ENCODE measurements at regions not wholly inside any gene's neighbourhood (a gene's known extent, or its start where the extent isn't known, plus 50 kb on each side); places are given as distances from the start of the nearest gene placed in this dataset.

- ChIA-PET CTCF (ENCODE audit: partially characterized antibody) (interaction anchor here (0.5 to 0.8 kb wide), 2 partner anchors 14 to 313 kb away, joined by 3 read pairs; no protein-coding TSS in a partner anchor), POLR2A (ENCODE audit: partially characterized antibody) (no interaction called here)
- Histone ChIP-seq H3K27me3 (replicated peaks in 1 of 4; ENCODE audit: control insufficient read depth in 3 of 4, extremely low read depth in 1 of 4, insufficient read depth in 3 of 4, low read length in 3 of 4) (no peaks in the 10 kb centered on the region), H2BK12ac (ENCODE audit: low read depth, low read length) (no peak overlapping the region), H3K4me1 (replicated peaks in 1 of 4; ENCODE audit: control insufficient read depth in 3 of 4, insufficient read depth in 4 of 4, low read length in 3 of 4) (no peaks in the 10 kb centered on the region), H4K8ac (ENCODE audit: extremely low read depth, insufficient read depth, low read length) (no peak overlapping the region), H3K23me2 (ENCODE audit: low read depth, low read length) (no peaks in the 10 kb centered on the region), H2AK5ac (ENCODE audit: low read depth, low read length) (no peak overlapping the region), H2BK5ac (ENCODE audit: low read depth, low read length) (no peak overlapping the region), H3K79me2 (ENCODE audit: control insufficient read depth in 1 of 2, insufficient read depth in 2 of 2, low read length in 2 of 2) (no peaks in the 10 kb centered on the region), H3K27ac (ENCODE audit: low read depth, low read length) (no peak overlapping the region), H2AFZ (ENCODE audit: low read length) (no peak overlapping the region), H4K5ac (ENCODE audit: insufficient read length, low read depth, low read length) (no peak overlapping the region), H3K23ac (ENCODE audit: insufficient read length) (no peak overlapping the region), H3K9ac (replicated peaks in 1 of 4; ENCODE audit: extremely low read depth in 1 of 4, low read depth in 3 of 4, low read length in 3 of 4) (no peak overlapping the region), H2BK20ac (ENCODE audit: low read length) (no peak overlapping the region), H2BK120ac (replicated peaks; ENCODE audit: low read depth, low read length) (no peak overlapping the region), H3K4me3 (ENCODE audit: extremely low read depth in 1 of 4, insufficient read depth in 2 of 4, low read depth in 3 of 4, low read length in 4 of 4) (no peak overlapping the region), H3K79me1 (ENCODE audit: low read depth, low read length) (peaks cover 2% of the 10 kb centered on the region; the same call in 1 of the 2 replicates), H3K9me3 (ENCODE audit: insufficient read depth in 2 of 2, low read depth in 1 of 2, low read length in 1 of 2) (no peaks in the 10 kb centered on the region; a peak in 1 of 4 replicates), H3K36me3 (ENCODE audit: control insufficient read depth in 2 of 4, insufficient read depth in 4 of 4, low read length in 3 of 4) (peaks cover 0 to 28% (median 17%) of the 10 kb centered on the region in 4 experiments; a peak in 6 of 8 replicates), H3K18ac (ENCODE audit: extremely low read depth, low read length) (no peak overlapping the region), H3K56ac (replicated peaks; ENCODE audit: insufficient read length, low read depth, low read length) (no peak overlapping the region), H3K14ac (ENCODE audit: insufficient read length) (no peak overlapping the region), H4K20me1 (replicated peaks in 1 of 2; ENCODE audit: control insufficient read depth in 1 of 2, insufficient read depth in 2 of 2, low read length in 2 of 2) (peaks cover 3 to 11% of the 10 kb centered on the region in 2 experiments), H3K4me2 (ENCODE audit: insufficient read depth in 1 of 2, low read depth in 2 of 2, low read length in 2 of 2) (no peak overlapping the region), H3K4ac (replicated peaks; ENCODE audit: insufficient read length, low read depth, low read length) (no peak overlapping the region), H4K91ac (replicated peaks; ENCODE audit: insufficient read length, low read length) (no peak overlapping the region), H2BK15ac (ENCODE audit: low read length) (no peak overlapping the region)
- TF ChIP-seq RFX5 (IDR thresholded peaks at IDR 0.05; ENCODE audit: borderline replicate concordance, low read depth, low read length) (no peak), SIX5 (IDR thresholded peaks at IDR 0.05; ENCODE audit: low read depth, low read length) (no peak), CEBPB (IDR thresholded peaks at IDR 0.05; ENCODE audit: low read depth, low read length) (no peak), HDAC6 (IDR thresholded peaks at IDR 0.05; ENCODE audit: low read depth, low read length) (no peak), SP1 (IDR thresholded peaks at IDR 0.05; ENCODE audit: low read depth, low read length) (no peak), BCL11A (IDR thresholded peaks at IDR 0.05; ENCODE audit: low read depth in 2 of 2, low read length in 2 of 2) (no peak), KDM5A (IDR thresholded peaks at IDR 0.05; ENCODE audit: low read length) (no peak), USF2 (IDR thresholded peaks at IDR 0.05; ENCODE audit: low read length) (no peak)
- 93% methylated on average over 3 of the region's 3 CpGs; no CpG with 5 or more reads in 1 of the 2 experiments for WGBS, 2 experiments (ENCODE audit: extremely low coverage in 1 of 2, insufficient coverage in 1 of 2, insufficient read length in 1 of 2, insufficient replicate concordance in 2 of 2, low coverage in 1 of 2, low lambda C conversion rate in 2 of 2, missing lambda C conversion rate in 1 of 2)
- DNase-seq (ENCODE audit: low read depth in 1 of 2, low spot score in 2 of 2) (no peak), FAIRE-seq (no peak)
These were observed 106.2 kb downstream of the PTPRS start for GRCh38 chr19:5234412-5234811.

Measured in H1 (cell line).